HUES48 (cell line): ENCODE measurements at regions not wholly inside any gene's neighbourhood (a gene's known extent, or its start where the extent isn't known, plus 50 kb on each side); places are given as distances from the start of the nearest gene placed in this dataset.

Source experiments
- H3K27ac ChIP-seq: one replicate; pipeline ENCODE4 v1.7.0; 2013; ENCODE audit warnings: low read depth, low read length, inconsistent platforms
- H3K27me3 ChIP-seq: 2 replicates; pipeline ENCODE4 v1.6.1; 2013; ENCODE audit warnings: mild to moderate bottlenecking, low read length; ENCODE audit not compliant: control insufficient read depth, insufficient read depth
- H3K36me3 ChIP-seq: 2 replicates; pipeline ENCODE4 v1.6.1; 2013; ENCODE audit warnings: low read length; ENCODE audit not compliant: control insufficient read depth, insufficient read depth
- H3K4me1 ChIP-seq: 2 replicates; pipeline ENCODE4 v1.6.1; 2013; ENCODE audit warnings: mild to moderate bottlenecking, low read length; ENCODE audit not compliant: control insufficient read depth, insufficient read depth
- H3K4me3 ChIP-seq: 2 replicates; pipeline ENCODE4 v1.5.1; 2013; ENCODE audit warnings: mild to moderate bottlenecking, low read depth, low read length
- H3K9ac ChIP-seq: 2 replicates; pipeline ENCODE4 v1.6.1; 2013; ENCODE audit warnings: mild to moderate bottlenecking, low read depth, low read length, moderate library complexity
- H3K9me3 ChIP-seq: 2 replicates; pipeline ENCODE4 v1.6.1; 2013; ENCODE audit warnings: low read length; ENCODE audit not compliant: control insufficient read depth, insufficient read depth

DNA sequence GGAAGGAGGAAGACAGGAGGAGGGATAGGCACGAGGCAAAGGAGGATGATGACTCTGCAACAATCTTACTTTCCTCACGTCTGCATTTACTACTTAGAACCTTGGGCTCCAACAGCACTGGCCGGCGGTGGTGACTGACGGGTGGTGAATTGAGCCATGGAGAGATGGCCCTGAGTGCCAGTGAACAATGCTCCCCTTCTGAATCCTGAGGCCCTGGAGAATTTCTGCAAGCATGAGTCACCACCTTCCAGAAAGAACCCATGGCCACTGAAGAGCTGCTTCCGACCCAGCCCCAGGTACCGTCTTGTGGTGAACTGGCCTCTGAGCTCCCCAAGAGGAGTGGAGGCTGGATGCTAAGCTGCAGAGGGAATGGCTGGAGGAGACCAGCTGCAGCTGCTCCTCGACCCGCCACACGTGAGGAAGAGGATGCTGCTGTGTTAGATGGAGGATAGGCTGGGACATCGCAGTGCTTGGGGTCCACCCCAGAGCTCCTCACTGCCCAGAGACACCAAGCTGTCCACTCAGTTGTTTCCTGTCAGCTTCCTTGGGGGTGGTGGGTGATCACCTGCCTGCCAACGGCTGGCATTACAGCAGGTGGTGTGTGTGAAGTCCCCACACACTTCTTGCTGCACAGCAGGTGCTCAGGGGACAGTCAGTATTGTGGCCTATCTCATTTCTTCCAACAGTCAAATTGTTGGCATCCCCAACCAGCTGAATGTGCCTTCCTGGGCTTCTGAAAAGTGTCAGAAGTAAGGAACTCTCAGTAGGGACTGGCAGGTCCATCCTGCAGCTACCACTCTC lies 186.5 kb upstream of the ID2 start:
- Histone ChIP-seq H3K9ac (no peak overlapping the region), H3K4me3 (no peak overlapping the region), H3K4me1 (no peaks in the 10 kb centered on the region; the same call in 1 of the 2 replicates), H3K36me3 (no peaks in the 10 kb centered on the region), H3K9me3 (no peaks in the 10 kb centered on the region), H3K27ac (no peak overlapping the region), H3K27me3 (no peaks in the 10 kb centered on the region)

DNA sequence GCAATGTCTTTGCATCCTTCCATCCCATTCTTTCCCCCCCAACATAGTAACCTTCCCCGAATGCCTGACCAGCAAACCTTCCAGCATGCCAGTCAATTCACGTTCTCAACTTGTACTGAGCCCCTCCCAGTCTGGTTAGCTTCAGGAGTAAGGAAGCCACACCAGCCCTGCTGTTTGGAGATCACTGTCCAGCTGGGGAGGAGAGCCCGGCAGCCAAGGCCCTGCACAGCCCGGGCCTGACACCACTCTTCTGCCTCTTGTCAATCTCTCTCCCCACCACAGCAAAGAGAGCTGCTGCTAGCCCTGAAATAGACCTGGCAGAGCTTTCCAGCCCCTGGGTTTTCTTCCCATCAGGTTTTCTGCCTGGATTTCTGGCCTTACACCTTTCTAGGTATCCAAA lies 185.8 kb upstream of the ID2 start:
- Histone ChIP-seq H3K9ac (no peak overlapping the region), H3K4me3 (no peak overlapping the region), H3K36me3 (no peaks in the 10 kb centered on the region), H3K27me3 (no peaks in the 10 kb centered on the region), H3K9me3 (no peaks in the 10 kb centered on the region), H3K4me1 (no peaks in the 10 kb centered on the region; the same call in 1 of the 2 replicates), H3K27ac (no peak overlapping the region)

- Histone ChIP-seq H3K9ac (no peak overlapping the region), H3K4me1 (no peaks in the 10 kb centered on the region; the same call in 1 of the 2 replicates), H3K27ac (no peak overlapping the region), H3K4me3 (no peak overlapping the region), H3K9me3 (no peaks in the 10 kb centered on the region), H3K27me3 (no peaks in the 10 kb centered on the region), H3K36me3 (no peaks in the 10 kb centered on the region)
These were observed 185.2 kb upstream of the ID2 start for GRCh38 chr2:8496617-8497016.

DNA sequence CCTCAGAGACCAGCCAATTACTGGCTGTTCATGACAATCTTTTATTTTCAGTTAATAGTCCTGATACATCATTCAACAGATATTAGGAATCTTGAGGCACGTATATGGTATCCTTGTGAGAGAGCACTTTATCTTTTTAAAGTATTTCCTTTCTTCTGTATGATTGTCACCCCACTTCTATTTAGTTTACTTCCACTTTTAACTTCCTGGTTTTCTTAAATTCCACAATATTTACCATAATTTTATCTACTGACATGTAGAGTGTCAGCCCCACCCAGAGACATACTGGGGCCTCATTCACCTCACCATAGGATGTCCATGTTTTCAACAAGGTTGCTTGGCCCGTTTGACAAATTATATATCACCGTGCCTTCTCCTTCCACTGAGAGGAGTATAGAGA lies 182.9 kb upstream of the ID2 start:
- Histone ChIP-seq H3K4me3 (no peak overlapping the region), H3K9me3 (no peaks in the 10 kb centered on the region), H3K4me1 (no peaks in the 10 kb centered on the region; the same call in 1 of the 2 replicates), H3K36me3 (no peaks in the 10 kb centered on the region), H3K27me3 (no peaks in the 10 kb centered on the region), H3K27ac (no peak overlapping the region), H3K9ac (no peak overlapping the region)

DNA sequence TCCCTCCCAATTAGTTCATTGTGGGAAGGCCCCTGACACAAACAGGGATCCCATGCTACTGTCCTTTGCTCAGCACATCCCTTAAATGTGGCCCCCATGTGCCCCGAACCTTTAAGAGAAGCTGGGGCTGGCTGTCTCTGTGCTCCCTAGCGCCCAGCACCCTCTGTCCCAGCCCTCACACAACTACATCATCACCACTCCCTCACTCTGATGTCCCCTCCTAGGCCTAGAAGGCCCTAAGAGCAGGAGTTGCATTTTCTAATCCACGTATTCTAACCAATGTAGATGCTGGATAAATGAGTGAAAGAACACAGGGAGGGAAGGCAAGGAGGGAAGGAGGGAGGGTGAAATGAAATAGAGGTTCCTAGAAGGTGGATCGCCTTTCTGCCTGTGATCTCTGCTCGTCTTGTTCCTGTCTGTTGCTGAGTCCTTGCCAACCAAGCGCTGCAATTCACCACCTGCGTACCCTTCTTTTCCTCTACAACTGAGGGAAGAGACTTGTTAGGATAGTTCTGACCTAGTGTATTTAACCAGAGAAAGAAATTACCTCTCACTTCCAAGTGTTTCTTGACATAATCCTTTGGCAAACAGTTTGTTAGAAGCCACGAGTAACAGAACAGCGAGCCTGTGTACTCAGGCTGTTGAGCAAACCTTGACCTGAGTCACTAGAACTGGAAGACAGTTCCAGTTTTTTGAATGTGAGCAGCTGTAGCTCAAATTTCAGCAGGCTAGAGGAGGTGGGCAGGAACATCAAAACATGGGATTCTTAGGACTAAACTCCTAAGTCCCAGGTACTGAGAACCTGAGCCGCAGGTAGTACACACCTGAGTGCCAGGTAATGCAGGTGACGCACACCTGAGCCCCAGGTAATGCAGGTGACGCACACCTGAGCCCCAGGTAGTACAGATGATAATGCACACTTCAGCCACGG lies 181.5 kb upstream of the ID2 start:
- Histone ChIP-seq H3K9ac (no peak overlapping the region), H3K9me3 (no peaks in the 10 kb centered on the region), H3K36me3 (no peaks in the 10 kb centered on the region), H3K27me3 (no peaks in the 10 kb centered on the region), H3K4me1 (no peaks in the 10 kb centered on the region), H3K27ac (no peak overlapping the region), H3K4me3 (no peak overlapping the region)

- Histone ChIP-seq H3K27ac (no peak overlapping the region), H3K27me3 (no peaks in the 10 kb centered on the region), H3K9me3 (no peaks in the 10 kb centered on the region), H3K36me3 (no peaks in the 10 kb centered on the region), H3K4me1 (no peaks in the 10 kb centered on the region), H3K4me3 (no peak overlapping the region), H3K9ac (no peak overlapping the region)
These were observed 180.7 kb upstream of the ID2 start for GRCh38 chr2:8501061-8501720.

GRCh38 chr2:8502316-8502715 lies 179.5 kb upstream of the ID2 start:
- no peak overlapping the region for H3K9ac ChIP-seq
- H3K27me3 ChIP-seq = no peaks in the 10 kb centered on the region

GRCh38 chr2:8505311-8505920 lies 176.4 kb upstream of the ID2 start:
- Histone ChIP-seq H3K4me1 (no peaks in the 10 kb centered on the region), H3K9me3 (peaks cover 4% of the 10 kb centered on the region)

More at GRCh38 chr2:8502316-8502715, 179.5 kb upstream of the ID2 start:
- Histone ChIP-seq H3K27ac (no peak overlapping the region), H3K9me3 (no peaks in the 10 kb centered on the region), H3K4me1 (no peaks in the 10 kb centered on the region), H3K36me3 (no peaks in the 10 kb centered on the region), H3K4me3 (no peak overlapping the region)

GRCh38 chr2:8506746-8507145 lies 175.1 kb upstream of the ID2 start:
- H3K27ac ChIP-seq = no peak overlapping the region
- no peaks in the 10 kb centered on the region for H3K36me3 ChIP-seq
- H3K9ac ChIP-seq = no peak overlapping the region
- no peaks in the 10 kb centered on the region for H3K27me3 ChIP-seq
- H3K4me3 ChIP-seq = no peak overlapping the region
- no peaks in the 10 kb centered on the region for H3K4me1 ChIP-seq
- peaks cover 4% of the 10 kb centered on the region for H3K9me3 ChIP-seq

More at GRCh38 chr2:8505311-8505920, 176.4 kb upstream of the ID2 start:
- Histone ChIP-seq H3K36me3 (no peaks in the 10 kb centered on the region), H3K27me3 (no peaks in the 10 kb centered on the region), H3K9ac (no peak overlapping the region), H3K27ac (no peak overlapping the region), H3K4me3 (no peak overlapping the region)

GRCh38 chr2:8508766-8509165 lies 173.1 kb upstream of the ID2 start:
- no peak overlapping the region for H3K27ac ChIP-seq

More at GRCh38 chr2:8508766-8509165, 173.1 kb upstream of the ID2 start:
- Histone ChIP-seq H3K4me3 (no peak overlapping the region), H3K4me1 (no peaks in the 10 kb centered on the region), H3K9ac (no peak overlapping the region), H3K27me3 (no peaks in the 10 kb centered on the region), H3K9me3 (peaks cover 4% of the 10 kb centered on the region), H3K36me3 (no peaks in the 10 kb centered on the region)
